ENCODE measurements at regions not wholly inside any gene's neighbourhood (a gene's known extent, or its start where the extent isn't known, plus 50 kb on each side); places are given as distances from the start of the nearest gene placed in this dataset.
"Not testable (repeated sequence)": the region's sequence is repeated elsewhere in the genome, so short reads cannot be mapped to it uniquely, and the experiment has no call there.

DNA sequence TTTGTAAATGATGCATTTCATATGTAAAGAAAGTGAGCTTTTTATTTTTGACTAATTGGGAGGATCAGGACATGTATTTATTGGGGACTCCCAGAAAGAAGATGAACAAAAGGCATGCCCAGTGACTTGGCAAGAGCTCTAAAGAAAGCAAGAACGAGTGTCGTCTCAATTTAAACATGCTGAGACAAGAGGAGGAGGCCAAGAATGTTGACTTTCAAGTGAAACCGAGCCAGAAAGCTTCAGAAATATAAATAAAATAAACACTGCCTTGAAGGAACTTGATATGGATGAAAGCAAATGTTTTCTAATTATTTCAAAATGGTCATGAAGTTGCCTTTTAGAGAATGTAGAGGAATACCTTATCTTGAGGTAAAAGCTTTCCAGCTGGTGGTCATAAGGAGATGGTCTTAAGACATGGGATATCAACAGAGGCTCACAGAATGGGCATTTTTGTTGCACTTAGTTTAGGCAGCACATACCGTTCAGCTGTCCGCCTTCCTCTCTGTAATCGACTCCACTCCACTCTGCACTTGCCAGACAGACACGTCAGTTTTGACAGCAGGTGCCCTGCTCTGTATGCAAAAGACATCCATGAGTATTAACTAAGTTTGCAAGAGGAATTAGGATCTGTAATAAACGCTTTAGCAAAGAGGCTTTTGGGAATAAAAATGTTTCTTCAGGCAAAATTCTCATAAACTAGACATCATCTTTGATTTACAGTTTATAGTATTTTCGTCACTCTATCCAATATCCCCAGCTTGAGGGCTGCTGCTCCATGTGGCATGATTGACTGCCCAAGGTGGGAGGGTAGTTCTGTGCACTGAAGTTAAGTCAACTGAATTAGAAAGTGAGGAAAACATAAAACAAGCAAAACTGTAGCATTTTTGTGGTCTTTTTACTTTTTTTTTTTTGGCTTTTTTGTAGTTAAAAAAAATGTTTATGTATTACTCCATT lies 613.1 kb downstream of the PKHD1 start:
- no peaks in the 10 kb centered on the region for H3K36me3 ChIP-seq
- TF ChIP-seq, protein P1, sequence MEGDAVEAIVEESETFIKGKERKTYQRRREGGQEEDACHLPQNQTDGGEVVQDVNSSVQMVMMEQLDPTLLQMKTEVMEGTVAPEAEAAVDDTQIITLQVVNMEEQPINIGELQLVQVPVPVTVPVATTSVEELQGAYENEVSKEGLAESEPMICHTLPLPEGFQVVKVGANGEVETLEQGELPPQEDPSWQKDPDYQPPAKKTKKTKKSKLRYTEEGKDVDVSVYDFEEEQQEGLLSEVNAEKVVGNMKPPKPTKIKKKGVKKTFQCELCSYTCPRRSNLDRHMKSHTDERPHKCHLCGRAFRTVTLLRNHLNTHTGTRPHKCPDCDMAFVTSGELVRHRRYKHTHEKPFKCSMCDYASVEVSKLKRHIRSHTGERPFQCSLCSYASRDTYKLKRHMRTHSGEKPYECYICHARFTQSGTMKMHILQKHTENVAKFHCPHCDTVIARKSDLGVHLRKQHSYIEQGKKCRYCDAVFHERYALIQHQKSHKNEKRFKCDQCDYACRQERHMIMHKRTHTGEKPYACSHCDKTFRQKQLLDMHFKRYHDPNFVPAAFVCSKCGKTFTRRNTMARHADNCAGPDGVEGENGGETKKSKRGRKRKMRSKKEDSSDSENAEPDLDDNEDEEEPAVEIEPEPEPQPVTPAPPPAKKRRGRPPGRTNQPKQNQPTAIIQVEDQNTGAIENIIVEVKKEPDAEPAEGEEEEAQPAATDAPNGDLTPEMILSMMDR (IDR thresholded peaks at IDR 0.05) = no peak
- no peak for DNase-seq (ENCODE audit: low spot score)
- H3K27me3 ChIP-seq = no peaks in the 10 kb centered on the region
- no peak overlapping the region for H3K27ac ChIP-seq
- H3K4me3 ChIP-seq = no peak overlapping the region
- no peaks in the 10 kb centered on the region for H3K4me1 ChIP-seq
- H3K9me3 ChIP-seq = no peaks in the 10 kb centered on the region

DNA sequence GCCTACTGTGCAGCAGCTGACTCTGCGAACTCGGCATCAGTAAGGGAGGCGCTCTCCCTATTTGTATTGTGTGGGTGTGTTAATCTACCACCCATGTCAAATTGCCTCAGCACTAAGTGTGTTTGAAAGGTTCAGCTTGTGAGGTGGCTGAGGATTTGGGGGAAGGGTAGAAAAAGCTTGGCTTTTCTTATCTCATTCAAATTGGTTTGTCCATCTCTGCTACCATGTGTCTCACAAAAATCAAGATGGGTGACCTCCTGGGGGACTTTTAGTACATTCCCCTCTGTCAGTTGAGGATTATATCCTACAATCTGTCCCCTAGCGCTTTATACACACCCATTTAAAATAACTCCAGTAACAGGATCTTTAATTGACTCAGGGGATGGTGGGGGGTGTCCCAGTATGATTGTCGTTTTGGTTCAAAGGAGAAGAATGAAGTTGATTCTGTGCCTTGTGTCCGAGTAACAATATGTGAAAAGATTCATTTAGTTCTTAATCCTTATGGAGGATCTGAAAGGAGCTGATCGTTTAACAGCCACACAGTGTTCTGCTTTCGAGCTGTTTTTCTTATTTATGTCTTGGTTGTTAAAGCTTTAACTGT lies 609.6 kb downstream of the PKHD1 start:
- no peak for DNase-seq (ENCODE audit: low spot score)
- Histone ChIP-seq H3K36me3 (no peaks in the 10 kb centered on the region), H3K27ac (no peak overlapping the region), H3K4me3 (no peak overlapping the region), H3K27me3 (no peaks in the 10 kb centered on the region), H3K9me3 (no peaks in the 10 kb centered on the region), H3K4me1 (no peaks in the 10 kb centered on the region)
- TF ChIP-seq, protein P1 (IDR thresholded peaks at IDR 0.05) = no peak

DNA sequence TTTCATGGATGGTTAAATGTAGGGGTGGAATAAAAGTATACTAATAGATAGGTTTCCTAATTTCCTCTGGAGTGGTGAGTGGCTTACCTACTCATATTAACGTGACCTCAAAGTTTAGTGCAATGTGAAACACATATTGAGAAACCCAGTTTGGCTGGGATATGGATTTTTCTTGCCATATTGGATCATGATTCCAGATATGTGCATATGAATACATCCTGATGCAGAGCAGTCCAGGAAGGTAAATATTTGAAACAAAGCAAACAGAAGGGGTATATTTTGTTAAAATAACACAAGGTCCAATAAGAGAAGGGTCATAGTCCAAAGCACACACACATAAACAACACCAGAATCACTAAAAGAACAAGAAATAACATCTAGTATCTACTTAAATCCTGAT lies 608.1 kb downstream of the PKHD1 start:
- Histone ChIP-seq H3K9me3 (no peaks in the 10 kb centered on the region), H3K27ac (no peak overlapping the region), H3K27me3 (no peaks in the 10 kb centered on the region), H3K36me3 (no peaks in the 10 kb centered on the region), H3K4me3 (no peak overlapping the region), H3K4me1 (no peaks in the 10 kb centered on the region)
- TF ChIP-seq, protein P1 (IDR thresholded peaks at IDR 0.05) = no peak
- DNase-seq (ENCODE audit: low spot score) = no peak

DNA sequence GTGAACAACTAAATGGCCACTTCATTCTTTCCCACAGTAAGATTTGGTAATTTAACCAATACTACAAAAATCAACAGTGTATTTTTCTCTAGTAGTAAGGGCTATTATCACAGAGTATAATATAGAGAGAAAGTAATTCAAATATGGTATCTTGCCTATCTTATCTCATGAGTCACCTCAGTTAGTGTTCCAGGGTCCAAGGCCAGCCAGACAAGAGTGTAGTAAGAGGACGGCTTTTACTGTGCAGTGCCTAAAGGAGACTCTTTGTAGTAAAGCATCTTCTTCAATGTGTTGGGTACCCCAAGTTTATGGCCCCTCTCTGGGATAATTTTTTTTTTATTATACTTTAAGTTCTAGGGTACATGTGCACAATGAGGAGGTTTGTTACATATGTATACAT lies 607.4 kb downstream of the PKHD1 start:
- Histone ChIP-seq H3K36me3 (no peaks in the 10 kb centered on the region), H3K4me1 (no peaks in the 10 kb centered on the region), H3K9me3 (no peaks in the 10 kb centered on the region), H3K27ac (no peak overlapping the region), H3K27me3 (no peaks in the 10 kb centered on the region), H3K4me3 (no peak overlapping the region)
- TF ChIP-seq, protein P1 (IDR thresholded peaks at IDR 0.05) = no peak
- DNase-seq (ENCODE audit: low spot score) = no peak

DNA sequence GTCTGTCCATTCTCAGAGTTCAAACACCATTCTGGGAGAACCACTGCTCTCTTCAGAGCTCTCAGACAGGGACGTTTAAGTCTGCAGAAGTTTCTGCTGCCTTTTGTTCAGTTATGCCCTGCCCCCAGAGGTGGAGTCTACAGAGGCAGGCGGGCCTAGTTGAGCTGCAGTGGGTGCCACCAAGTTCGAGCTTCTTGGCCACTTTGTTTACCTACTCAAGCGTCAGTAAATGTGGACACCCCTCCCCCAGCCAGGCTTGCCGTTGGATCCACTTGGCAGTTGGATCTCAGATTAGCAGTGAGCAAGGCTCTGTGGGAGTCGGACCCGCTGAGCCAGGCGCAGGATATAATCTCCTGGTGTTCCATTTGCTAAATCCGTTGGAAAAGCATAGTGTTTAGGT lies 601.5 kb downstream of the PKHD1 start:
- DNase-seq (ENCODE audit: low spot score); H3K4me1 ChIP-seq; H3K27ac ChIP-seq; H3K27me3 ChIP-seq; H3K4me3 ChIP-seq; H3K9me3 ChIP-seq; H3K36me3 ChIP-seq: not testable (repeated sequence)

DNA sequence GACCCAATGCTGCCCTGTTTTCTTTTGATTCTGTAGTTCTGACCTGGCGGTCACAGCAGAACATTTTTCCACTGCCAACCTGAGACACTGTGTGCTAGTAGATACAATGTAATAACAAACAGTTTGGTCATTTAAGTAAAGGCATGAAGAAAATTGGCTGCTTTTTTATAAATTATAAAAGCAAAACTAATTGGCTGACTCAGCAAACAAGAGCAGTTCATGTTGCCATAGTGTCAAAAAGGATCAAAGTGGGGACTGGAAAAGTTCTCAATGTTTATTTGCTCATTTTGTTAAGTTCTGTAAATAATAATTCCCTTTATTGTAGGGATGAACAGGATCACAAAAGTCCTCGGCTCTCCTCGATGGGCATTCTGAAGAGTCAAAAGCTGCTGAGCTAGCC lies 599.5 kb downstream of the PKHD1 start:
- Histone ChIP-seq H3K36me3 (no peaks in the 10 kb centered on the region), H3K4me1 (no peaks in the 10 kb centered on the region), H3K27me3 (no peaks in the 10 kb centered on the region), H3K9me3 (no peaks in the 10 kb centered on the region), H3K4me3 (no peak overlapping the region), H3K27ac (no peak overlapping the region)
- DNase-seq (ENCODE audit: low spot score) = no peak
- TF ChIP-seq, protein P1 (IDR thresholded peaks at IDR 0.05) = no peak
